NB4 (cell line): ENCODE measurements at regions not wholly inside any gene's neighbourhood (a gene's known extent, or its start where the extent isn't known, plus 50 kb on each side); places are given as distances from the start of the nearest gene placed in this dataset.

Source experiments
- CTCF ChIP-seq: IDR thresholded peaks from one replicate; pipeline ENCODE4 v1.5.1; 2012; ENCODE audit warnings: low read depth, low read length
- MAX ChIP-seq: IDR thresholded peaks from 2 replicates; pipeline ENCODE4 v1.6.1; 2011; ENCODE audit warnings: low read depth, low read length
- MYC ChIP-seq: IDR thresholded peaks from 2 replicates; pipeline ENCODE4 v1.6.1; 2011; ENCODE audit warnings: low read depth, low read length
- POLR2A ChIP-seq: IDR thresholded peaks from 2 replicates; pipeline ENCODE4 v1.6.1; 2011; ENCODE audit warnings: mild to moderate bottlenecking; ENCODE audit not compliant: insufficient read length; ENCODE audit errors: extremely low read depth

GRCh38 chr2:120683081-120683480 is 52.6 kb upstream of the GLI2 start:
- TF ChIP-seq POLR2A (no peak), CTCF (no peak), MYC (no peak), MAX (no peak)
